Stimulated activated CD4-positive, alpha-beta T cell treated with anti-CD3 and anti-CD28 coated beads, Interleukin-12 subunit alpha, Interleukin-12 subunit beta, amount 100 ng/mL, for 24 hours (primary cell): ENCODE measurements at regions not wholly inside any gene's neighbourhood (a gene's known extent, or its start where the extent isn't known, plus 50 kb on each side); places are given as distances from the start of the nearest gene placed in this dataset.
"Not testable (repeated sequence)": the region's sequence is repeated elsewhere in the genome, so short reads cannot be mapped to it uniquely, and the experiment has no call there.

Experiments
- DNase-seq, 2 experiments: peaks; one replicate each; pipeline ENCODE4 v3.0.0-alpha.2; 2020; ENCODE audit warnings: low read depth in 2 of 2

GRCh38 chr10:123378302-123378701, 224.1 kb downstream of the BUB3 start:
- DNase-seq: no peak

DNA sequence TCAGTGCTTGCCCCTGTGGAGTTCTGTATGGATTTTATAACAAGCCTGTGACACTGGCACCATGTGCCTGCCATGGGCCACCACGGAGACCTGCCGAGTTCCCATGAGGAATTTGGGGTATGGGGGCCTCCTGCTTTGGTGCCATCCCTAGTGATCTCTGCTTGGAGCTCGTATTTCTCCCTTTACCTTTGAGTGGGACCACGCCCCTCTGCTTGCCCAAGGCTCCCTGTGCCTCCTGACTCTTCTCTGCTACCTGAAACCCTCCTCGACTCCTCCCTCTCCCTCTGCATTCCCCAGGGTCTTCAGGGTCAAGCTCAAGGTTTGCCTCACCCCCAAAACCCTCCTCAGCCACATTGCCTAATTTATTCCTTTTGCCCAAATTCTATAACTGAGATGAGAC, 225.0 kb downstream of the BUB3 start:
- DNase-seq: no peak

DNA sequence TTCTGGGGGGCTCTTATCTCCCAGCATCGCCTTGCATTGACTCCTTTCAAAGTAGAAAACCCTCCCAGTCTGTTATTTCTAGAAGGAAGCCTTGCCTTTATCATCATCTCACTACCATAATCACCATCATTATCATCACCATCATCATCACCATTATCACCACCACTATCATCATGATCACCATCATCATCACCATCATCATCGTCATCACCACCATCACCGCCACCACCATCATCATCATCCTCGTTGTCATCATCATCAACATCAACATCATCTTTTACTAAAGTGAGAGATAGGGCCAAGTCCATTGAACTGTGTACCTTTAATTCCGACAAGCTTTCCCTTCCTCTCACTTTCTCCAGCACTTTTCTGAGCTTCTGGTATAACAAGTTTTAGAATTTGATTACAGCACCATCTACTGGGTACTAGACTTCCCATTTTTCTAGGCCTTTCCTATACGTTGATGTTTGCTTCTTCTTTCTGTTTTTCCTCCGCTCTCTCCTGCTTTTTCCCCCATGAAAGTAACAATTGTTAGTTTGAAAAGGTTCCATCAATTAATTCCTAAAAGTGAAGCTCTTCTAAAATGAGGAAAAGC, 226.4 kb downstream of the BUB3 start:
- no peak for DNase-seq

DNA sequence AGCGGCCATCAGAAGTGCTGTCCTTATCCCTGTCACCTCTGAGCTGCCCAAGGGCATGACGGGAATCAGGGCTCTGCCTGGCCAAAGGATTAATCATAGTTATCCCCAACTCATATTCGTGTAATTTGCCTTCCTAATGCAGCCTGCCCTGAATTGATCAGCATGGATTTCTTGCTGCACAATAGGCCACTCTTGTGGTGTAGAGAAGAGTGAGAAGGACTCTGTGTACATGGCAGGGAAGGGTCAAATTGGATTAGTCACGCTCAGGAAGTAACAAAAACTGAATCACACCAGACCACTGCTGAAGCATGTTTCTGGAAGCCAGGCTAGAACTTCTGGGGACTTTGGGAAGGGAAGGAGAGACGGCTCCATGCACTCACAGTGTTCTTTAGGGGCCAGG, 227.0 kb downstream of the BUB3 start:
- no peak for DNase-seq

DNA sequence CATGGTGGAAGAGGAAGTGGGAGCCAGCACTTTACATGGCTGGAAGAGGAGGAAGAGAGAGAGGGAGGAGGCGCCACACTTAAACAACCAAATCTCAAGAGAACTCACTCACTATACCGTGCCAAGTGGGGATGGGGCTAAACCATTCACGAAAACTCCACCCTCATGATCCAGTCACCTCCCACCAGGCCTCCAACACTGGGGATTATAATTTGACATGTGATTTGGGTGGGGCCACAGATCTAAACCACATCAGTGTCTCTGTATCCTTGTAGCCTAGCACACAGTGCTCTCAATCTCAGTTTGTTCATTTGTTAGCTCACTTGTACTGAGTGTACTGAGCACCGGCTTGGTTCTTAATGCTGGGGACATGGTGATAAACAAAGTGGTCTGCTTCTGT, 228.3 kb downstream of the BUB3 start:
- DNase-seq: no peak

DNA sequence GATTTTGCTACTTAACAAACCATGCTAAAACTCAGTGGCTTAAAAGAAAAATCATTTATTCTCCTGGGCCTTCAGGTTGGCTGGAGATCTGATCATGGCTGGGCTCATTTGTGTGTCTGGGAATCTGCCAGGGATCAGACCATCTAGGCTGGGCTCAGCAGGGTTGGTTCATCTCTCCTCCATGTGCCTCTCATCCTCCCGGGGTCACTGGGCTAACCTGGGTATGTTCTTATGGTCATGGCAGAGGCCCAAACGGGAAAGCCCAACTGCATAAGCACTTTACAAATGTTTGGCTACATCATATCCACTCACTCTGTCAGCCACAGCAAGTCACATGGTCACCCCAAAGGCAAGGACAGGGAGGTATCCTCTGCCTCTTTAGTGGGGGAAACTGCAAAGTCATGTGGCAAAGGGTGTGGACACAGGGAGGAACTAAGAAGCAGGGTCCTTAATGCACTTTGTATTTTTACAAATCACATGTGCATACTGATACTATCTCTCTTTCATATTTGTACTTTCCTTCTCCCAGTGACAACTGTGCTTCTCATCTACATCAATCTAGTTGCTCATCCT, 231.4 kb downstream of the BUB3 start:
- no peak for DNase-seq

- DNase-seq: no peak
Observed at GRCh38 chr10:123389520-123389919, 235.3 kb downstream of the BUB3 start.

GRCh38 chr10:123390332-123390731, 236.1 kb downstream of the BUB3 start:
- DNase-seq: no peak

DNA sequence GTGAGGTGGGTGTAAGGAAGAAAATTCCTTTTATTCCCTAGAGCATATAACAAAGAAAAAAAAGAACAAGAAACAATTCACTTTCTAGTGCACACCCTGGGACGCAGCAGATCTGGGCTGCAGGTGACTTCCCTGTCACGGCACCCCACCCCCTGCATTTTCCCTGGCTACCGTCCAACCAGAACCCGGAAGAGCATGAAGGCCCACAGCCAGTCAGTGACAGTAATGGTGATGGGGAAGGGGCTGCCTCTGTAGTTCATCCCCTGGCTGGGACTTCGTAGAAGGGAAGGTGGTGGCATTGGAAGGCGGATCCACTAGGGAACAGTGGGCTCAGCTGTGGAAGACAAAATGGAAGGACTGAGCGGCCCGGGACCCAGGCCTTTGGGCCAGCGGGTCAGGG, 236.7 kb downstream of the BUB3 start:
- DNase-seq: no peak

GRCh38 chr10:123391275-123392028, 237.2 kb downstream of the BUB3 start:
- DNase-seq: no peak

DNA sequence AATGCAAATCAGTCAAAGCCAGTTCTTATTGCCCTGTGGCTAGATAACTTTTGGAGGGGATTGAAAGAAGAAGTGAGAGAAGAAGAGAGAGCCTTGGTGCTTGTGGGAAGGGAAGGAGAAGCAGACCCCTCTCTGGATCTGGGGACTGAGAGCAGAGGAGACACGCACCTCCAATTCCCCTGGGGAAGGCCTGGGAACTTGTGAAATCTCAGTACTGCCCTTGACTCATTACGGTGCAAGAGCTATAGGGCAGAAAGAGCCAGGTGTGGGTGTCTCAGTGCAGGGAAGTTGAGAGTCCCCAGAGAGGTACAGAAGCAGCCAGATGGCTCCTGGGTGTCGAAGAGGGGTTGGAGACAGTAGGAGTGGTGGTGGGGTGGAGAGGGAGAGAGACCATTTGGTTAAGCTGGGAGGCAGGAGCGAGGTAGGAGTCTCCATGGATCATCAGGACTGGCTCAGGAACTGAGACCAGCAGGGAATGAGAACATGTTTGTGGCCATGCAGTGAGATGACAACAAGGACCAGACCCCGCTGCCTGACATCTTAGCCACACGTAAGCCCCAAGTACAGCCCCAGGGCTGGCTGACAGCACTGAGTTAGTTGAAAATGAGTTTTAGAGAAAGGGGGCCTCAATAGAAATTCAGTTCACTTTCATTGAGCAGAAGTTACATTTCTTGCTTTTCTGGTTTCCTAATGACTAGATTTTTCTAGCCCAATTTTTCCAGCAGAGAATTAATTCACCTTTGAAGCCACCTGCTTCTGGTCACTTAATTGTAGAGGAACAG, 238.2 kb downstream of the BUB3 start:
- DNase-seq: no peak

- no peak for DNase-seq
Observed at GRCh38 chr10:123393170-123393569, 239.0 kb downstream of the BUB3 start.

DNA sequence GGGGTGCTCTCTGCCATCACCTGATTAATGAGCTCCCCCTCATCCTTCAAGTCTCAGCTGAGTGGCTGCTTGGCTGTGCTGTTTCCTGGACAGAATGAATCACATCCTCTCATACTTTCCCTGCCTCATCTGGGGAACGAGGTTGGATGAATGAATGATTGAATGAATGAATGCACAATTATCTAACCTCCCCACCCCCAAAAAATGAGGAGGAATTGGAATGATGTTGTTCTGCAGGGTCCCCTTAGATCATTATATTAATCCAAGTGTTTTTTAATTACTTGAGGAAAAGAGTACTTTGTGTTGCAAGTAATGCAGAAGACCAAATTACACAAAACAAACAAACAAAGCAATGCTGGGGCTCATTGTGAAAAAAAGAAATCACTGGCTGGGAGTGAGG, 240.2 kb downstream of the BUB3 start:
- DNase-seq: no peak

GRCh38 chr10:123395234-123395633, 241.0 kb downstream of the BUB3 start:
- DNase-seq: not testable (repeated sequence)

DNA sequence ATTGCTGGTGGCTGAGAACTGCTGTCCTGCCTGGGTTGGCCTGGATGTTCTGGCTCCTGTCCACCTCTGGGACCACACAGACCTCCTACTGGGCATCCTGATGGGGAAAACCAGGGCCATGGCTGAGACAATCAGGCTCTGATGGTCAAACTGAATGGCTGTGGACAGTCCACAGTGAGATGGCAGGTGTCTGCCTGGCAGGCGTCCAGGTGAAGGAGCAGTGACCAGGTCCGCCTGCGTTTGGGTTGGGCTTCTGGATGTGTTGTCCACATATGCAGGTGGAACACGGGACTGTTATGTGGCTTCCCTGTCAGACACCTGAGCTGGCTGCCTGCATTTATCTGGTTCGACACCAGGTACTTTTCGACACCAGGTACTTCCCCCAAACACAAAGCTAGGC, 241.7 kb downstream of the BUB3 start:
- no peak for DNase-seq

GRCh38 chr10:123398180-123398591, 244.0 kb downstream of the BUB3 start:
- DNase-seq: no peak

GRCh38 chr10:123398756-123399155, 244.6 kb downstream of the BUB3 start:
- no peak for DNase-seq

- DNase-seq: no peak
Observed at GRCh38 chr10:123399276-123399839, 245.2 kb downstream of the BUB3 start.

- no peak for DNase-seq
Observed at GRCh38 chr10:123402021-123402420, 247.8 kb downstream of the BUB3 start.

DNA sequence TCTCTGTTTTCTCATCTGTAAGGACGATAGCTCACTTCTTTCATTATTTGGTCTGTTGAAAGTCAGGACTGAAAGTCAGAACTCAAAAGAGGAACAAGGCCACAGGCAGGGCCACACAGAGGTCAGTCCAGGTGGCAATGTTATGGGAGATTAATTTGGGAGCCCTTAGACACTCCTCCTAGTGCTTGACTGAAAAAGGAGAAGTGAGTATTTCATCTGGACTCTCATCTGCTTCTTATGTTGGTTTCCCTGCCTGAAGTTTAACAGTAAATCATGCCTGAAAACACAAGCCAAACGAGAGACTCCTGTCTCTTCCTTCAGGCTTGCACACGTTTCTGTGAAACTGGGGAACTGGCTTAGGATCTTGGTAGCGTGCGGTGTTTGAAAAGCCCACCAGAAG, 248.5 kb downstream of the BUB3 start:
- no peak for DNase-seq

DNA sequence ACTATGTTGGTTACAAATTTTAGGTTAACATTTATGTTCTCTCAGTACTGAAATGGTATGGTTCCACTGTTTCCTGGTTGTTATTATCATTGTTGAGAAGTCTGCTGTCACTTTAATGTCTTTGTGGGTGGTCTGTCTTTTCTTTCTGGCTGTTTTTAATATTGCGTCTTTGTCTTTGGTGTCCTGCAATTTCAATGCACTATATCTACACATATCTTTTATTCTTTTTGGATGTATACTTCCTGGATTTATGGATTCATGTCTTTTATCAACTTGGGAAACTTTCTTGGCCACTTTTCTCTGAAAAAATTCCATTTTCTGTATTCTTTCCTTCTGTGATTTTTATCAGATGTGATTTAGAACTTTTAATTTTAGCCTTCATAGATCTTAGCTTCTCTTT, 250.2 kb downstream of the BUB3 start:
- no peak for DNase-seq

DNA sequence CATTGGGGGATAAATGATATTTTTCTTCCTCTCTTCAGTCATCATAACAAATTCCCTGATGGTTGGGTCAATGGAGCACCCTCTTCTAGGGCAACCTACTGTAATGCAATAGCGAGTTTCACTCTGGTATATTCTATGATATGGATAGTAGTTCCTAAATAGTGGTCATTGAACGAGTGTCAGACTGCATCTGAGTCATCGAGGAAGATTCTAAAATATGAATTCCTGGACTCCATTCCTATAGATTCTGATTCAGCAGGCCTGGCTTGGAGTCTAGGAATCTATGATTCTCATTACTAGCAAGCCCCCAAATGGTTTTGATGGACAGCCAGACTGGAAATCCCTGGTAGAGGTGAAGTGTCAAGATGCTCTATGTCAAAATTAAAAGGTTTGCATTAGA, 254.5 kb downstream of the BUB3 start:
- no peak for DNase-seq
